Smooth muscle cell (in vitro differentiated cells): ENCODE measurements at regions not wholly inside any gene's neighbourhood (a gene's known extent, or its start where the extent isn't known, plus 50 kb on each side); places are given as distances from the start of the nearest gene placed in this dataset.

Source experiments
- DNase-seq: peaks from one replicate; lab custom pipeline; 2025; ENCODE audit not compliant: unreplicated experiment; lab: John Stamatoyannopoulos, UW
- H2AFZ ChIP-seq: fragments of 200-600 bp; sonication (generic); 2 replicates; pipeline ENCODE4 v1.6.0; 2016; ENCODE audit warnings: antibody characterized with exemption, low read depth, mild to moderate bottlenecking
- H3F3A ChIP-seq: fragments of 200-600 bp; sonication (generic); 2 replicates; pipeline ENCODE4 v1.6.0; 2017; ENCODE audit warnings: antibody characterized with exemption, low read depth
- H3K27ac ChIP-seq: fragments of 200-600 bp; sonication (generic); 2 replicates; pipeline ENCODE4 v1.5.1; 2016; ENCODE audit warnings: low read depth, mild to moderate bottlenecking
- H3K27me3 ChIP-seq: fragments of 200-600 bp; sonication (generic); 2 replicates; pipeline ENCODE4 v1.6.1; 2016; ENCODE audit warnings: low read depth, mild to moderate bottlenecking
- H3K36me3 ChIP-seq: fragments of 200-600 bp; sonication (generic); 2 replicates; pipeline ENCODE4 v1.5.1; 2016; ENCODE audit warnings: low read depth
- H3K4me1 ChIP-seq: fragments of 200-600 bp; sonication (generic); 2 replicates; pipeline ENCODE4 v1.5.1; 2016; ENCODE audit warnings: low read depth
- H3K4me2 ChIP-seq: fragments of 200-600 bp; sonication (generic); 2 replicates; pipeline ENCODE4 v1.6.0; 2016; ENCODE audit warnings: mild to moderate bottlenecking
- H3K4me3 ChIP-seq: fragments of 200-600 bp; sonication (generic); 2 replicates; pipeline ENCODE4 v1.5.1; 2016; ENCODE audit warnings: mild to moderate bottlenecking
- H3K79me2 ChIP-seq: fragments of 200-600 bp; sonication (generic); 2 replicates; pipeline ENCODE4 v1.6.0; 2016; ENCODE audit warnings: low read depth, mild to moderate bottlenecking
- H3K9ac ChIP-seq: fragments of 200-600 bp; sonication (generic); 2 replicates; pipeline ENCODE4 v1.6.0; 2016; ENCODE audit warnings: low read depth
- H3K9me3 ChIP-seq: fragments of 200-600 bp; sonication (generic); replicated peaks from 2 replicates; pipeline ENCODE4 v1.5.1; 2016; ENCODE audit warnings: low read depth
- H4K20me1 ChIP-seq: fragments of 200-600 bp; sonication (generic); 2 replicates; pipeline ENCODE4 v1.6.0; 2016; ENCODE audit warnings: low read depth
- CTCF ChIP-seq: fragments of 200-600 bp; sonication (generic); IDR thresholded peaks from 2 replicates; pipeline ENCODE4 v1.5.1; 2017; ENCODE audit warnings: borderline replicate concordance, mild to moderate bottlenecking, antibody characterized with exemption; ENCODE audit not compliant: insufficient read depth, poor library complexity, severe bottlenecking
- WGBS: methylation state at CpG from one replicate; pipeline ENCODE4 v1.1.7; 2016; ENCODE audit warnings: low lambda C conversion rate; 5-methylcytosine and 5-hydroxymethylcytosine counted together

GRCh38 chr3:152516216-152516615, 247.5 kb downstream of the MBNL1 start:
- H3K4me1 ChIP-seq, result peaks cover 8% of the 10 kb centered on the region
- no peak overlapping the region for H3K4me3 ChIP-seq
- H3K4me2 ChIP-seq, result no peak overlapping the region
- no peaks in the 10 kb centered on the region for H3K36me3 ChIP-seq
- TF ChIP-seq CTCF, result no peak
- no peak overlapping the region for H3K27ac ChIP-seq
- no peak overlapping the region for H3K9ac ChIP-seq
- no peak for DNase-seq
- no peaks in the 10 kb centered on the region for H4K20me1 ChIP-seq
- H3F3A ChIP-seq, result no peaks in the 10 kb centered on the region
- H2AFZ ChIP-seq, result no peak overlapping the region
- no peaks in the 10 kb centered on the region for H3K27me3 ChIP-seq
- no peaks in the 10 kb centered on the region for H3K9me3 ChIP-seq
- no peaks in the 10 kb centered on the region for H3K79me2 ChIP-seq
- WGBS, result 94% methylated on average over 3 of the region's 3 CpGs

GRCh38 chr3:152517502-152517901, 248.8 kb downstream of the MBNL1 start:
- DNase-seq, result no peak
- Histone ChIP-seq H2AFZ (peak overlapping the region; percentile 57), H3K27ac (no peak overlapping the region), H4K20me1 (no peaks in the 10 kb centered on the region), H3K4me1 (peaks cover 8% of the 10 kb centered on the region), H3K9ac (no peak overlapping the region), H3F3A (no peaks in the 10 kb centered on the region), H3K4me2 (peak overlapping the region; percentile 66), H3K27me3 (no peaks in the 10 kb centered on the region), H3K36me3 (no peaks in the 10 kb centered on the region), H3K9me3 (no peaks in the 10 kb centered on the region), H3K4me3 (no peak overlapping the region), H3K79me2 (no peaks in the 10 kb centered on the region)
- TF ChIP-seq CTCF, result no peak
- WGBS, result 17% methylated on average over 2 of the region's 2 CpGs

GRCh38 chr3:152518346-152518745, 249.6 kb downstream of the MBNL1 start:
- no peak overlapping the region for H2AFZ ChIP-seq
- H3K9me3 ChIP-seq, result no peaks in the 10 kb centered on the region
- H4K20me1 ChIP-seq, result no peaks in the 10 kb centered on the region
- peaks cover 8% of the 10 kb centered on the region for H3K4me1 ChIP-seq
- H3K9ac ChIP-seq, result no peak overlapping the region
- H3K79me2 ChIP-seq, result no peaks in the 10 kb centered on the region
- no peaks in the 10 kb centered on the region for H3F3A ChIP-seq
- H3K4me2 ChIP-seq, result no peak overlapping the region
- no peaks in the 10 kb centered on the region for H3K27me3 ChIP-seq
- no peak for DNase-seq
- no peak overlapping the region for H3K4me3 ChIP-seq
- TF ChIP-seq CTCF, result no peak
- WGBS, result 92% methylated on average over 2 of the region's 2 CpGs
- H3K36me3 ChIP-seq, result no peaks in the 10 kb centered on the region
- H3K27ac ChIP-seq, result no peak overlapping the region

- Histone ChIP-seq H3K9me3 (no peaks in the 10 kb centered on the region), H3K27ac (no peak overlapping the region)
These were observed 250.6 kb downstream of the MBNL1 start for GRCh38 chr3:152519376-152519775.

More at GRCh38 chr3:152519376-152519775, 250.6 kb downstream of the MBNL1 start:
- no peaks in the 10 kb centered on the region for H3K36me3 ChIP-seq
- H3K27me3 ChIP-seq, result no peaks in the 10 kb centered on the region
- no peaks in the 10 kb centered on the region for H4K20me1 ChIP-seq
- no peak overlapping the region for H3K4me3 ChIP-seq
- H3K4me2 ChIP-seq, result no peak overlapping the region
- no peaks in the 10 kb centered on the region for H3F3A ChIP-seq
- no peak for TF ChIP-seq CTCF
- H2AFZ ChIP-seq, result no peak overlapping the region
- H3K9ac ChIP-seq, result no peak overlapping the region
- H3K4me1 ChIP-seq, result peaks cover 8% of the 10 kb centered on the region
- DNase-seq, result no peak
- H3K79me2 ChIP-seq, result no peaks in the 10 kb centered on the region
